B cell (primary cell): ENCODE measurements at regions not wholly inside any gene's neighbourhood (a gene's known extent, or its start where the extent isn't known, plus 50 kb on each side); places are given as distances from the start of the nearest gene placed in this dataset.

Experiments
- ATAC-seq: fragments of 200-7000 bp; cut with Tn5 transposase; one replicate; pipeline ENCODE4 v1.10.0; 2021; ENCODE audit warnings: low read depth, mild to moderate bottlenecking, moderate number of reproducible peaks, moderate library complexity
- CTCF ChIA-PET: fragments of 350-600 bp; sonication (Branson Sonifier 250); formaldehyde crosslinking; loops from one replicate; lab custom pipeline; 2021; ENCODE audit warnings: antibody characterized with exemption, inconsistent platforms; lab: Charles Lee
- POLR2A ChIA-PET: fragments of 350-600 bp; sonication (Branson Sonifier 250); formaldehyde crosslinking; loops from one replicate; lab custom pipeline; 2021; ENCODE audit warnings: antibody characterized with exemption; lab: Charles Lee
- DNase-seq: peaks from one replicate; pipeline ENCODE4 v3.0.0; 2013
- H2AFZ ChIP-seq: 2 replicates; pipeline ENCODE4 v1.6.1; 2012; ENCODE audit warnings: mild to moderate bottlenecking, low read depth, low read length; ENCODE audit not compliant: insufficient read depth, poor library complexity, severe bottlenecking
- H3K27ac ChIP-seq, 2 donors: 1 replicate in 1 of 2; 2 replicates in 1 of 2; pipeline ENCODE4 v1.5.1; 2012 to 2013; ENCODE audit warnings: low read length in 2 of 2, mild to moderate bottlenecking in 2 of 2, moderate library complexity in 1 of 2
- H3K27me3 ChIP-seq, 4 experiments: fragments of 200-600 bp in 1 of 4; sonication (generic) in 1 of 4; replicated peaks in 1 of 4; 1 replicate in 2 of 4; 2 replicates in 2 of 4; pipeline versions ENCODE4 v1.6.1 to v1.7.0; 2013 to 2016; ENCODE audit warnings: low read length in 3 of 4, mild to moderate bottlenecking in 2 of 4, mixed read lengths in 1 of 4, moderate library complexity in 1 of 4; ENCODE audit not compliant: insufficient read depth in 4 of 4, control insufficient read depth in 3 of 4; ENCODE audit errors: control extremely low read depth in 1 of 4
- H3K36me3 ChIP-seq, 2 experiments: replicated peaks in 1 of 2; 1 replicate in 1 of 2; 2 replicates in 1 of 2; pipeline versions ENCODE4 v1.6.1 to v1.7.1; 2013; ENCODE audit warnings: low read length in 1 of 2; ENCODE audit not compliant: insufficient read depth in 2 of 2, control insufficient read depth in 1 of 2; ENCODE audit errors: control extremely low read depth in 1 of 2, extremely low read depth in 1 of 2
- H3K4me1 ChIP-seq, 2 donors: fragments of 200-600 bp in 1 of 2; sonication (generic) in 1 of 2; 1 replicate in 1 of 2; 2 replicates in 1 of 2; pipeline versions ENCODE4 v1.5.1 to v1.6.1; 2013 to 2017; ENCODE audit warnings: low read length in 2 of 2; ENCODE audit not compliant: control insufficient read depth in 2 of 2, insufficient read depth in 2 of 2
- H3K4me2 ChIP-seq: replicated peaks from 2 replicates; pipeline ENCODE3; 2012; ENCODE audit warnings: mild to moderate bottlenecking, low read depth, low read length; ENCODE audit not compliant: poor library complexity, severe bottlenecking
- H3K4me3 ChIP-seq, 5 experiments: fragments of 200-600 bp in 1 of 5; sonication (generic) in 1 of 5; 1 replicate in 3 of 5; 2 replicates in 2 of 5; pipeline versions ENCODE4 v1.5.1 to v1.7.0; 2011 to 2016; ENCODE audit warnings: low read length in 4 of 5, mild to moderate bottlenecking in 4 of 5, low read depth in 2 of 5, control low read depth in 1 of 5, moderate library complexity in 1 of 5; ENCODE audit not compliant: insufficient read depth in 1 of 5; ENCODE audit errors: control extremely low read depth in 1 of 5, extremely low read depth in 1 of 5
- H3K79me2 ChIP-seq: fragments of 200-600 bp; sonication (generic); one replicate; pipeline ENCODE4 v1.6.0; 2016; ENCODE audit warnings: low read length; ENCODE audit not compliant: control insufficient read depth, insufficient read depth
- H3K9ac ChIP-seq: fragments of 200-600 bp; sonication (generic); 2 replicates; pipeline ENCODE4 v1.6.1; 2017; ENCODE audit warnings: mild to moderate bottlenecking, low read length, moderate library complexity
- H3K9me3 ChIP-seq, 3 donors: one replicate each; pipeline versions ENCODE4 v1.6.1 to v1.7.1; 2013; ENCODE audit warnings: low read length in 2 of 3; ENCODE audit not compliant: control insufficient read depth in 2 of 3, insufficient read depth in 1 of 3; ENCODE audit errors: control extremely low read depth in 1 of 3
- H4K20me1 ChIP-seq: 2 replicates; pipeline ENCODE4 v1.6.0; 2012; ENCODE audit warnings: mild to moderate bottlenecking, low read length; ENCODE audit not compliant: insufficient read depth, control insufficient read depth, poor library complexity, severe bottlenecking
- H3K27ac Mint-ChIP-seq: one replicate; pipeline ENCODE4 v1.8.0; 2021; ENCODE audit warnings: mixed read lengths
- H3K27me3 Mint-ChIP-seq: one replicate; pipeline ENCODE4 v1.8.0; 2021; ENCODE audit warnings: mixed read lengths
- H3K4me1 Mint-ChIP-seq: one replicate; pipeline ENCODE4 v1.8.0; 2021; ENCODE audit warnings: mixed read lengths
- H3K4me3 Mint-ChIP-seq: one replicate; pipeline ENCODE4 v1.8.0; 2021; ENCODE audit warnings: mixed read lengths
- H3K9me3 Mint-ChIP-seq: one replicate; pipeline ENCODE4 v1.8.0; 2022; ENCODE audit warnings: mixed read lengths; ENCODE audit not compliant: insufficient read depth
- EZH2 ChIP-seq: IDR thresholded peaks from 2 replicates; pipeline ENCODE4 v1.6.1; 2012; ENCODE audit warnings: borderline replicate concordance, low read depth, mild to moderate bottlenecking, moderate library complexity, low read length; ENCODE audit not compliant: insufficient read depth, poor library complexity, severe bottlenecking
- WGBS: methylation state at CpG from one replicate; pipeline ENCODE4 v1.1.5; 2013; ENCODE audit warnings: missing lambda C conversion rate; ENCODE audit not compliant: insufficient coverage; 5-methylcytosine and 5-hydroxymethylcytosine counted together
- intact Hi-C: fragments of 100-400 bp; cut with micrococcal nuclease; formaldehyde crosslinking; loops from one replicate; pipeline ENCODE4 v1.10.0; 2022
- TF ChIP-seq, protein P1 (sequence below): fragments of 200-600 bp; IDR thresholded peaks from one replicate; pipeline ENCODE4 v1.8.0; 2022; ENCODE audit warnings: antibody characterized with exemption, mild to moderate bottlenecking

GRCh38 chr3:110614186-110614585, 457.4 kb upstream of the NECTIN3 start:
- DNase-seq (no peak), ATAC-seq (no peak)
- TF ChIP-seq, protein P1, sequence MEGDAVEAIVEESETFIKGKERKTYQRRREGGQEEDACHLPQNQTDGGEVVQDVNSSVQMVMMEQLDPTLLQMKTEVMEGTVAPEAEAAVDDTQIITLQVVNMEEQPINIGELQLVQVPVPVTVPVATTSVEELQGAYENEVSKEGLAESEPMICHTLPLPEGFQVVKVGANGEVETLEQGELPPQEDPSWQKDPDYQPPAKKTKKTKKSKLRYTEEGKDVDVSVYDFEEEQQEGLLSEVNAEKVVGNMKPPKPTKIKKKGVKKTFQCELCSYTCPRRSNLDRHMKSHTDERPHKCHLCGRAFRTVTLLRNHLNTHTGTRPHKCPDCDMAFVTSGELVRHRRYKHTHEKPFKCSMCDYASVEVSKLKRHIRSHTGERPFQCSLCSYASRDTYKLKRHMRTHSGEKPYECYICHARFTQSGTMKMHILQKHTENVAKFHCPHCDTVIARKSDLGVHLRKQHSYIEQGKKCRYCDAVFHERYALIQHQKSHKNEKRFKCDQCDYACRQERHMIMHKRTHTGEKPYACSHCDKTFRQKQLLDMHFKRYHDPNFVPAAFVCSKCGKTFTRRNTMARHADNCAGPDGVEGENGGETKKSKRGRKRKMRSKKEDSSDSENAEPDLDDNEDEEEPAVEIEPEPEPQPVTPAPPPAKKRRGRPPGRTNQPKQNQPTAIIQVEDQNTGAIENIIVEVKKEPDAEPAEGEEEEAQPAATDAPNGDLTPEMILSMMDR: no peak
- TF ChIP-seq EZH2: no peak
- ChIA-PET CTCF (no interaction called here), POLR2A (no interaction called here)
- intact Hi-C loops: no loop called here
- no peaks in the 10 kb centered on the region for H3K79me2 ChIP-seq
- no peaks in the 10 kb centered on the region for H4K20me1 ChIP-seq
- no peak overlapping the region for H3K4me2 ChIP-seq
- no peak overlapping the region for H3K4me3 ChIP-seq
- Mint-ChIP-seq H3K9me3 (peaks cover 2% of the 10 kb centered on the region), H3K4me3 (no peak overlapping the region), H3K27me3 (no peaks in the 10 kb centered on the region), H3K4me1 (no peaks in the 10 kb centered on the region), H3K27ac (no peak overlapping the region)
- no peaks in the 10 kb centered on the region for H3K27me3 ChIP-seq
- no peak overlapping the region for H3K9ac ChIP-seq
- 71% methylated on average over 2 of the region's 2 CpGs for WGBS
- no peaks in the 10 kb centered on the region for H3K4me1 ChIP-seq
- H3K36me3 ChIP-seq: no peaks in the 10 kb centered on the region
- no peak overlapping the region for H2AFZ ChIP-seq
- no peaks in the 10 kb centered on the region for H3K9me3 ChIP-seq
- no peak overlapping the region for H3K27ac ChIP-seq

GRCh38 chr3:110615454-110615853, 456.2 kb upstream of the NECTIN3 start:
- CTCF ChIA-PET: no interaction called here
- ATAC-seq: no peak
- peaks cover 2% of the 10 kb centered on the region for H3K9me3 Mint-ChIP-seq
- H3K27ac Mint-ChIP-seq: no peak overlapping the region
- no peaks in the 10 kb centered on the region for H4K20me1 ChIP-seq
- H3K27ac ChIP-seq: no peak overlapping the region
- H3K4me3 Mint-ChIP-seq: no peak overlapping the region
- H3K9me3 ChIP-seq: no peaks in the 10 kb centered on the region
- TF ChIP-seq, protein P1: no peak
- no peak for TF ChIP-seq EZH2
- no peaks in the 10 kb centered on the region for H3K27me3 ChIP-seq
- H3K36me3 ChIP-seq: no peaks in the 10 kb centered on the region
- H3K79me2 ChIP-seq: no peaks in the 10 kb centered on the region
- H3K4me1 Mint-ChIP-seq: no peaks in the 10 kb centered on the region
- H3K9ac ChIP-seq: no peak overlapping the region
- H3K27me3 Mint-ChIP-seq: no peaks in the 10 kb centered on the region
- 100% methylated on average over 1 of the region's 1 CpG for WGBS
- H3K4me3 ChIP-seq: no peak overlapping the region
- H3K4me1 ChIP-seq: no peaks in the 10 kb centered on the region
- no peak overlapping the region for H2AFZ ChIP-seq
- intact Hi-C loops: no loop called here
- H3K4me2 ChIP-seq: no peak overlapping the region
- POLR2A ChIA-PET: no interaction called here
- no peak for DNase-seq
